GM21786 (cell line): ENCODE measurements at regions not wholly inside any gene's neighbourhood (a gene's known extent, or its start where the extent isn't known, plus 50 kb on each side); places are given as distances from the start of the nearest gene placed in this dataset.
A peak's percentile ranks its signal among the peaks of the same experiment; 100 is the strongest.

ENCODE experiments used
- ATAC-seq: cut with Tn5 transposase; IDR thresholded peaks from one replicate; pipeline ENCODE4 v1.9.1; 2021; ENCODE audit not compliant: unreplicated experiment

- ATAC-seq, result no peak
Observed at GRCh38 chr20:39627765-39628164, 665.6 kb downstream of the DHX35 start.

GRCh38 chr20:39624316-39624715, 662.2 kb downstream of the DHX35 start:
- no peak for ATAC-seq

GRCh38 chr20:39623584-39624234, 661.6 kb downstream of the DHX35 start:
- no peak for ATAC-seq

- no peak for ATAC-seq
Observed at GRCh38 chr20:39619271-39619785, 657.2 kb downstream of the DHX35 start.

GRCh38 chr20:39611901-39612300, 649.8 kb downstream of the DHX35 start:
- no peak for ATAC-seq

GRCh38 chr20:39607141-39607540, 645.0 kb downstream of the DHX35 start:
- no peak for ATAC-seq

GRCh38 chr20:39605908-39606307, 643.8 kb downstream of the DHX35 start:
- no peak for ATAC-seq

- ATAC-seq, result no peak
Observed at GRCh38 chr20:39605361-39605760, 643.2 kb downstream of the DHX35 start.

- no peak for ATAC-seq
Observed at GRCh38 chr20:39603219-39603618, 641.1 kb downstream of the DHX35 start.

GRCh38 chr20:39602649-39603048, 640.5 kb downstream of the DHX35 start:
- no peak for ATAC-seq

- no peak for ATAC-seq
Observed at GRCh38 chr20:39600871-39601270, 638.7 kb downstream of the DHX35 start.

GRCh38 chr20:39600156-39600555, 638.0 kb downstream of the DHX35 start:
- ATAC-seq, result no peak

GRCh38 chr20:39596554-39596953, 634.4 kb downstream of the DHX35 start:
- no peak for ATAC-seq

GRCh38 chr20:39592371-39592770, 630.2 kb downstream of the DHX35 start:
- no peak for ATAC-seq

- no peak for ATAC-seq
Observed at GRCh38 chr20:39588148-39588757, 626.1 kb downstream of the DHX35 start.

- no peak for ATAC-seq
Observed at GRCh38 chr20:39581034-39581433, 618.9 kb downstream of the DHX35 start.

GRCh38 chr20:39576771-39577170, 614.6 kb downstream of the DHX35 start:
- no peak for ATAC-seq

GRCh38 chr20:39574061-39574460, 611.9 kb downstream of the DHX35 start:
- no peak for ATAC-seq

- no peak for ATAC-seq
Observed at GRCh38 chr20:39571171-39571570, 609.0 kb downstream of the DHX35 start.

GRCh38 chr20:39568109-39568508, 606.0 kb downstream of the DHX35 start:
- ATAC-seq, result peak; percentile 89

- no peak for ATAC-seq
Observed at GRCh38 chr20:39563349-39563748, 601.2 kb downstream of the DHX35 start.

- no peak for ATAC-seq
Observed at GRCh38 chr20:39554341-39554740, 592.2 kb downstream of the DHX35 start.

- ATAC-seq, result no peak
Observed at GRCh38 chr20:39553120-39553519, 591.0 kb downstream of the DHX35 start.
